Bronchial epithelial cell (primary cell): ENCODE measurements at regions not wholly inside any gene's neighbourhood (a gene's known extent, or its start where the extent isn't known, plus 50 kb on each side); places are given as distances from the start of the nearest gene placed in this dataset.
"Not testable (repeated sequence)": the region's sequence is repeated elsewhere in the genome, so short reads cannot be mapped to it uniquely, and the experiment has no call there.

Experiments
- DNase-seq: peaks from one replicate; pipeline ENCODE4 v3.0.0-alpha.2; 2010; ENCODE audit warnings: low read depth
- FAIRE-seq: peaks from 2 replicates; lab custom pipeline; 2011; peaks lifted over from hg19 to GRCh38; lab: Jason Lieb, UNC
- H3K27me3 ChIP-seq: 2 replicates; pipeline ENCODE4 v1.5.1; 2011; ENCODE audit warnings: low read length; ENCODE audit not compliant: control insufficient read depth, insufficient read depth
- H3K36me3 ChIP-seq: 2 replicates; pipeline ENCODE4 v1.5.1; 2011; ENCODE audit warnings: low read length; ENCODE audit not compliant: control insufficient read depth, insufficient read depth
- H3K4me3 ChIP-seq: 2 replicates; pipeline ENCODE4 v1.5.1; 2011; ENCODE audit warnings: mild to moderate bottlenecking, low read depth, low read length, control low read depth
- TF ChIP-seq, protein P1 (sequence below): IDR thresholded peaks from 2 replicates; pipeline ENCODE4 v1.5.1; 2011; ENCODE audit warnings: mild to moderate bottlenecking, moderate library complexity, low read length, control low read depth, inconsistent platforms; ENCODE audit not compliant: insufficient read depth, severe bottlenecking

DNA sequence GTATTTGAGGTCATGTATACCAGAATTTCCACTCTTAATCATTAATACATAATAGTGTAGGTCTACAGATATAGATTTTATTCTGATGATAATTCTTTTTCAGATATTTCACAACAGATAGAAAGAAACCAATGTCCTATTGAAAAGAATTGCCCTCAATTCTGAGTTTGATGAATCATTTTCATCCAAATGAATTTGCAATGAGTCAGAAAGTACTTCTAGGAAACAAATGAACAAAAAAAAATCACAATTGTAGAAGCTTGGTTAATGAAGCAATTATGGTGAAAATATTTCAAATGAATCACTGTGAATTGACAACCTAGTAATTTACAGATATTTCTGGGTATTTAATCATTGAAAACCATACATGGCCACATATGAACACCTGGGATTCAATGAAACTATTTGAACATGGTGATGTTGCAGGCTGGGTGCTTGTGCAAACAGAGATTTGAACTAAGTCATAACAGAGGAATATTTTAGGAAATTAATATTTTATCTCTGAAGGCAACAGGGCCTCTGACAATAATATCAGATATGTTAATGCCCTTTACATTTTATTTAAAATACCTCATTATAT, 360.9 kb downstream of the SLITRK5 start:
- no peaks in the 10 kb centered on the region for H3K36me3 ChIP-seq
- TF ChIP-seq, protein P1, sequence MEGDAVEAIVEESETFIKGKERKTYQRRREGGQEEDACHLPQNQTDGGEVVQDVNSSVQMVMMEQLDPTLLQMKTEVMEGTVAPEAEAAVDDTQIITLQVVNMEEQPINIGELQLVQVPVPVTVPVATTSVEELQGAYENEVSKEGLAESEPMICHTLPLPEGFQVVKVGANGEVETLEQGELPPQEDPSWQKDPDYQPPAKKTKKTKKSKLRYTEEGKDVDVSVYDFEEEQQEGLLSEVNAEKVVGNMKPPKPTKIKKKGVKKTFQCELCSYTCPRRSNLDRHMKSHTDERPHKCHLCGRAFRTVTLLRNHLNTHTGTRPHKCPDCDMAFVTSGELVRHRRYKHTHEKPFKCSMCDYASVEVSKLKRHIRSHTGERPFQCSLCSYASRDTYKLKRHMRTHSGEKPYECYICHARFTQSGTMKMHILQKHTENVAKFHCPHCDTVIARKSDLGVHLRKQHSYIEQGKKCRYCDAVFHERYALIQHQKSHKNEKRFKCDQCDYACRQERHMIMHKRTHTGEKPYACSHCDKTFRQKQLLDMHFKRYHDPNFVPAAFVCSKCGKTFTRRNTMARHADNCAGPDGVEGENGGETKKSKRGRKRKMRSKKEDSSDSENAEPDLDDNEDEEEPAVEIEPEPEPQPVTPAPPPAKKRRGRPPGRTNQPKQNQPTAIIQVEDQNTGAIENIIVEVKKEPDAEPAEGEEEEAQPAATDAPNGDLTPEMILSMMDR, result no peak
- DNase-seq, result peak; percentile 80
- H3K4me3 ChIP-seq, result no peak overlapping the region
- FAIRE-seq, result no peak
- no peaks in the 10 kb centered on the region for H3K27me3 ChIP-seq

DNA sequence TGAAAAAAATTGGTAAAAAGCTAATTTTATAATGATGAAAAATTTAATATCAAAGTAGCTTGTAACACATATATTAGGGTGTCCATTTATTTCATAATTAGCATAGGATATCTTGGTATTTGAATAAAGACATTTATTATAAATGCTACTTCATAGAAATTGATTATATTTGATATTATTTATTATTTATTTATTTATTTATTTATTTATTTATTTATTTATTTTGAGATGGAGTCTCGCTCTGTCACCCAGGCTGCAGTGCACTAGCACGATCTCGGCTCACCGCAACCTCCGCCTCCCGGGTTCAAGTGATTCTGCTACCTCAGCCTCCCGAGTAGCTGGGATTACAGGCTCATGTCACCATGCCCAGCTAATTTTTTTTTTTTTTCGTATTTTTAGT, 365.0 kb downstream of the SLITRK5 start:
- not testable (repeated sequence) for H3K27me3 ChIP-seq, H3K4me3 ChIP-seq, DNase-seq, H3K36me3 ChIP-seq, FAIRE-seq

DNA sequence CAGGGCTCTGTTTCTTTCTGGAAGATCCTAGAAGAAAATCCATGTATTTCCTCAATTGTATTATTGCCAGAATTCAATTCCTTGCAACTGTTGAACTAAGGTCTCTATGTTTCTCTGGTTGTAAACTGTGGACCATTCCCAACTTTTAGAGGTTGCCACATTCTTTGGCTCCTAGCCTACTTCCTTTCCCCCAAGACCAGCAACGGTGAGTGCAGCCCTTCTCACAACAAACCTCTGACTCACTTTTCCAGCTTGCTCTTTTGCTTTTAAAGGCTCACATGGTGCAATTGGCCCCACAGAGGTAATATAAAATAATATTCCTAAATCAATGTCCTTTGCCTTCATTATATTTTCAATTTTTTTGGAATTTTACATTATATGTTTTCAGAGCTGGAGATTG, 371.3 kb downstream of the SLITRK5 start:
- no peak for FAIRE-seq
- peak; percentile 17 for DNase-seq
- TF ChIP-seq, protein P1, result no peak

DNA sequence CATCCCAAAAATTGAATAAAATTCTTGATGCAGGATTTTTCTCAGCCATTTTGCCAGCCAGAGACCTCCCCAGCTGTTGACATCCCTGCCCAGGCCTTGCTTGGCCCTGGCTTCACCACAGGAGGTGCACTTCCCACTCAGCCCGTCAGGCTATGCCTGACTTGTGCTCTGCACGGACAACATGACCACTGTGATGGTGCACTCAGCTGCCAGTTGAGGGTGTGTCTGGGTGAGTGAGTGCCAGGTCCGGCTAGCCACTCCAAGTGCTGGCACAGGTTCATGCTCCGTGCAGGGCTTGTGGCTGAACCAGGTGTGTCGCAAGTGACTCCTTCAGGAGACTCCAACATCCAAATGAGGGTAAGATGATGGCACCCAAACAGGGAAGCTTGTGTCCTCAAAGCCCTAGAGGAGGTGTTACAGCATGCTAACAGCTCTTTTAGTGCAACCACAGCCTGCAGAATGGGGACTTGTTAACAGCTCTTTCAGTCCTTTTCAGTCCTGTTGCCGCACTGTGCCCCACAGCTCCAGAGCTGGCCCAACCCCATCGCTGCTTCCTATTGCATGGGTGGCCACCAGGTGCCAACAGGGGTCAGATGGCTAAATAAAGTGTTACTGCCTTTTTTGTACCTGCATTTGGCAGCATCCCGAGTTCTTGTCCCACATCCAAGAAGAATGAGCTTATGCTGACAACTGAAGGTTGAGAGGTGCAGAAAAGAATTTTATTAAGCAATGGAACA, 380.7 kb downstream of the SLITRK5 start:
- H3K27me3 ChIP-seq, result no peaks in the 10 kb centered on the region
- H3K4me3 ChIP-seq, result no peak overlapping the region
- FAIRE-seq (no peak), DNase-seq (no peak)
- H3K36me3 ChIP-seq, result no peaks in the 10 kb centered on the region
- TF ChIP-seq, protein P1, result no peak

More for the DNA sequence above, 371.3 kb downstream of the SLITRK5 start:
- Histone ChIP-seq H3K27me3 (no peaks in the 10 kb centered on the region), H3K36me3 (no peaks in the 10 kb centered on the region), H3K4me3 (no peak overlapping the region)

DNA sequence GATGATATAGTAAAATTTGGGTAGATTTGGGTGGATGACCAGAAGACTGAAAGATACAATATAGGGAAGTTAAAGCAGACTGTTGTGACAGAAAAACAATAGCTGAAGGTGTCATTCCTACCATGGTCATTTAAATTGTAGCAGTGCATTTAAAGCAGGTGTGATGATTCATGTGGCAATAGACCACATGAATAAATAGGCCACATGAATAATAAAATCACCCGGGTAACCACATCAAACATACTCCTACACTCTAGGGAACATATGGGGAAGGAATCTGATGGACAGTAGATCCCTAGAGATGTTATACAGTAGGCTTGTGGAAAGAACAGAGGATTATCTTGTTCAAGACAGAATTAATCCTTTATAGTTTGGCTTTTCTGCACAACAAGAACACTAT, 392.6 kb downstream of the SLITRK5 start:
- no peaks in the 10 kb centered on the region for H3K27me3 ChIP-seq
- no peaks in the 10 kb centered on the region for H3K36me3 ChIP-seq
- DNase-seq (peak; percentile 9), FAIRE-seq (no peak)
- no peak overlapping the region for H3K4me3 ChIP-seq
- TF ChIP-seq, protein P1, result no peak

DNA sequence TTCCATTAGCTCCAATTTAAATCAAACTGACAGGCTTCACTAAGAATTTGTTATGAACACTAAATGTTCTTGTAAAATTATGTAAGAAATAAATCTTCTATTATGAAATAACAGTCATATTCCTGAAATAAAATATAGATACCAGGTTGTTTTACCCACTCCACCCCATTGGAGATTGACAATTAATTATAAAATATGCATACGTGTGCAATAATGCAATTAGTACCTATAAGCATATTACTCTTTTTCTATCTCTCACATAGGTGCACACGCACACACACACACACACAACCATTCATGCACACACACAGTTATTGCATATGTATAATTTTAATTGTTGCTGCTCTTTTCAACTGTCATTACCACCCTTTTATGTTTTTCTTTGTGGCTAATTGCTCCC, 395.7 kb downstream of the SLITRK5 start:
- Histone ChIP-seq H3K4me3 (no peak overlapping the region), H3K27me3 (no peaks in the 10 kb centered on the region), H3K36me3 (no peaks in the 10 kb centered on the region)
- FAIRE-seq (no peak), DNase-seq (no peak)
- TF ChIP-seq, protein P1, result no peak
